Left renal cortex interstitium (tissue), 4 donors: ENCODE measurements at regions not wholly inside any gene's neighbourhood (a gene's known extent, or its start where the extent isn't known, plus 50 kb on each side); places are given as distances from the start of the nearest gene placed in this dataset.

ENCODE experiments used
- DNase-seq, 4 donors: peaks; one replicate each; pipeline ENCODE4 v3.0.0-alpha.2; 2013; ENCODE audit warnings: low read depth in 4 of 4, low spot score in 2 of 4, missing footprints in 1 of 4

GRCh38 chr2:238963161-238963970, 115.5 kb downstream of the TWIST2 start:
- DNase-seq, result no peak

GRCh38 chr2:238963971-238964328, 116.1 kb downstream of the TWIST2 start:
- DNase-seq, result no peak

GRCh38 chr2:238964544-238965067, 116.7 kb downstream of the TWIST2 start:
- peak in 1 of 4 donors; percentile 24 for DNase-seq

- DNase-seq, result no peak
Observed at GRCh38 chr2:238965371-238966071, 117.6 kb downstream of the TWIST2 start.

GRCh38 chr2:238966072-238966937, 118.4 kb downstream of the TWIST2 start:
- no peak for DNase-seq

GRCh38 chr2:238967031-238967977, 119.4 kb downstream of the TWIST2 start:
- DNase-seq, result no peak

- no peak for DNase-seq
Observed at GRCh38 chr2:238967978-238968360, 120.1 kb downstream of the TWIST2 start.

GRCh38 chr2:238968616-238969384, 120.9 kb downstream of the TWIST2 start:
- DNase-seq, result no peak

GRCh38 chr2:238969857-238970256, 122.0 kb downstream of the TWIST2 start:
- no peak for DNase-seq

- DNase-seq, result no peak
Observed at GRCh38 chr2:238970553-238971081, 122.7 kb downstream of the TWIST2 start.

GRCh38 chr2:238971318-238972145, 123.6 kb downstream of the TWIST2 start:
- no peak for DNase-seq

GRCh38 chr2:238972146-238972445, 124.2 kb downstream of the TWIST2 start:
- DNase-seq, result no peak

- DNase-seq, result no peak
Observed at GRCh38 chr2:238973038-238973739, 125.3 kb downstream of the TWIST2 start.

GRCh38 chr2:238974081-238974480, 126.2 kb downstream of the TWIST2 start:
- DNase-seq, result no peak

GRCh38 chr2:238974501-238975166, 126.7 kb downstream of the TWIST2 start:
- DNase-seq, result no peak

GRCh38 chr2:238975408-238975807, 127.5 kb downstream of the TWIST2 start:
- DNase-seq, result no peak

- no peak for DNase-seq
Observed at GRCh38 chr2:238978497-238978896, 130.6 kb downstream of the TWIST2 start.
